LNCAP (cell line): ENCODE measurements at regions not wholly inside any gene's neighbourhood (a gene's known extent, or its start where the extent isn't known, plus 50 kb on each side); places are given as distances from the start of the nearest gene placed in this dataset.

Experiments used
- TF ChIP-seq, protein P1 (sequence below): fragments of 450-650 bp; IDR thresholded peaks from 2 replicates; pipeline ENCODE4 v1.5.1; 2017; ENCODE audit warnings: mild to moderate bottlenecking

DNA sequence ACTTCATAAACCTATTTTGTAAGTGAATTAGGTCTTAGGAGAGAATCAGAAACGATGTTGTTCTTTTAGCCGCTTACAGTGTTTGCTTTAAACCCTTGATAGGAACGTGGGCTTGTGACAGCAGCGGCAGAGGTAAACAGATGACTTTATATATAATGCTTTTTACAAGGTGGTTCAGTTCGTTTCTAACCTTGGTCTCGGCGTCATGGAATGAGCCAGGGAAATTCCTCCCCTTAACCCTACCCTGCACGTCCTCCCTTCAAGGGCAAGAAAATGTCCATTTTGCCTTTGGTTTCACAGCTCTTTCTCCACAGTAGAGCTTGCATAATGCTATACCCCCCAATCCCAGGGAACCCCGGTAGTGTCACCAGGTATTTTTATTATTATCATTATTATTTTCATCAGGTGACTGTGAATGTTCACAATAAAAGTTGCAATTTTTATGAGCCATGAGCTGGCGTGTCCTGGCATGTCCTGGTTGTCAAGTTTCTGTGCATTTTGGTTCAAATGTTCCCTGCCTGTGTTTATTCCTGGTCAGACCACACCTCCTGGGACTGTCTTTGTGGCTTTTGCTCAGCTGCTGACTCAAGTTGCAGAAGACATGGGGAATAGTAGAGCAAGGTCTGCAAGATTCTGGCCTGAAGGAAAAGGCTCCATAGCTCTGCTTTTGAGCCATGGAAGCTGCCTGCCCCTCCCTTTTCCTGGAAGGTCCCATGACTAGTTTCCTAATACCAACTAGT, 112.8 kb upstream of the BMP2 start:
- TF ChIP-seq, protein P1, sequence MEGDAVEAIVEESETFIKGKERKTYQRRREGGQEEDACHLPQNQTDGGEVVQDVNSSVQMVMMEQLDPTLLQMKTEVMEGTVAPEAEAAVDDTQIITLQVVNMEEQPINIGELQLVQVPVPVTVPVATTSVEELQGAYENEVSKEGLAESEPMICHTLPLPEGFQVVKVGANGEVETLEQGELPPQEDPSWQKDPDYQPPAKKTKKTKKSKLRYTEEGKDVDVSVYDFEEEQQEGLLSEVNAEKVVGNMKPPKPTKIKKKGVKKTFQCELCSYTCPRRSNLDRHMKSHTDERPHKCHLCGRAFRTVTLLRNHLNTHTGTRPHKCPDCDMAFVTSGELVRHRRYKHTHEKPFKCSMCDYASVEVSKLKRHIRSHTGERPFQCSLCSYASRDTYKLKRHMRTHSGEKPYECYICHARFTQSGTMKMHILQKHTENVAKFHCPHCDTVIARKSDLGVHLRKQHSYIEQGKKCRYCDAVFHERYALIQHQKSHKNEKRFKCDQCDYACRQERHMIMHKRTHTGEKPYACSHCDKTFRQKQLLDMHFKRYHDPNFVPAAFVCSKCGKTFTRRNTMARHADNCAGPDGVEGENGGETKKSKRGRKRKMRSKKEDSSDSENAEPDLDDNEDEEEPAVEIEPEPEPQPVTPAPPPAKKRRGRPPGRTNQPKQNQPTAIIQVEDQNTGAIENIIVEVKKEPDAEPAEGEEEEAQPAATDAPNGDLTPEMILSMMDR, result no peak

DNA sequence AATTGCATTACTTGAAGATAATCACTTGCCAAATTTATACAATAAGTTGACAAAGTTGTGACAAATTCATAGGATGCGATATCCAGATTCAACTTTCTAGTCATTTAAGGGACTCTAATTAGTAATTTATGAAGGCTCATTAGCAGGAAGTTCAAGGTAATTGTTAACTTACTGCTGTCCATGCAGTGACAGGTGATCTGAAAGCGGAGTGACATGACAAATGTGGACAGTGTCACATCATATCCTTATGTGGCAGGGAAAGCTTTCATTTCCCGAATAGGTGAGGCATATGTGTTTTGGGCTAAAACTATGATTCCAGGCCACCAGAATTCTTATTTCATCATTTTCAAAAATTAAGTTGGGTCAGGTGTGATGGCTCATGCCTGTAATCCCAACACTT, 115.9 kb upstream of the BMP2 start:
- TF ChIP-seq, protein P1, result no peak

DNA sequence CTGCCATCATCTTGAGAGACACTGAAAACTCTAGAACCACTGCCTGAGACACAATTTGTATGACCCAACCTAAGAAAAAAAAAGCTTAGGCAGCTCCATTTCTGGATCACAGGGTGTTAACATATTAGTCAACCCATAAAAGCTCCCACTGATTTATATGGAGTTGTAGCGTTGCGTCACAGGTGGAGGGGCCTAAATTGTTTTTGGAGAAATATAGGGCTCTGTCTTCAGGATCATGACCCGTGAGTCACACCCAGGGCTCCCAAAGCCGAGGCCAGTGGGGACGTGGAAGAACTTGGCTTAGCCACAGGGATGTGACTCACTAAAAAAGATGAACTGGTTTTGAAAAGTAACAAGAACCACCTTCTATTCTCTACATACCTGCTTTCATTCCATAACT, 116.5 kb upstream of the BMP2 start:
- TF ChIP-seq, protein P1, result no peak

DNA sequence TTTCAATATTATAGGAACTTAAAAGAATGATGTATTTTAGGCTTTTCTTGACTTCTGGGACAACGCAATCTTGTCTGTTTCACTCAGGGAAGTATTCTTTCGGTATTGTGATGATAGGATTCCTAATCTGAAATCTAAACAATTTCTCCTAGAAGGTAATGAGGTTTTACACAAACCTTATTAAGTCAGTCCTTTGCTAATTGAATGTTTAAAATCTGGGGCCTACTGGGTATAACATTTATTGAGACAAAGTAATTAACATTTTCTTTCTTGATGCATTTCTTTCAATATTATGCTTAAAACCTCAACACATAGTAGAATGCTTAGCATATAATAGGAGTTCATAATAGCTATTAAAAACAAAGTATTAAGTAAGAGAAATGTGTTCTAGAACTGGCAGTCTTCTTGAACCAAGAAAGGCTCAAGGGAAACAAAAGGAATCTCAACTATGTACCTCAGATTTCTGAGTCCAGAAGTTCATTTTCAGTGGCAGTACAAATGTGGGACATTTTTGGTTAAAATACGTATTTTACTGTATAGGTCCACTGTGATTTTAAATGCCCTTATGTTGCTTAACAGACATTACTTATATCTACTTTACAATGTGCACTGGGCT, 121.4 kb upstream of the BMP2 start:
- TF ChIP-seq, protein P1, result no peak

DNA sequence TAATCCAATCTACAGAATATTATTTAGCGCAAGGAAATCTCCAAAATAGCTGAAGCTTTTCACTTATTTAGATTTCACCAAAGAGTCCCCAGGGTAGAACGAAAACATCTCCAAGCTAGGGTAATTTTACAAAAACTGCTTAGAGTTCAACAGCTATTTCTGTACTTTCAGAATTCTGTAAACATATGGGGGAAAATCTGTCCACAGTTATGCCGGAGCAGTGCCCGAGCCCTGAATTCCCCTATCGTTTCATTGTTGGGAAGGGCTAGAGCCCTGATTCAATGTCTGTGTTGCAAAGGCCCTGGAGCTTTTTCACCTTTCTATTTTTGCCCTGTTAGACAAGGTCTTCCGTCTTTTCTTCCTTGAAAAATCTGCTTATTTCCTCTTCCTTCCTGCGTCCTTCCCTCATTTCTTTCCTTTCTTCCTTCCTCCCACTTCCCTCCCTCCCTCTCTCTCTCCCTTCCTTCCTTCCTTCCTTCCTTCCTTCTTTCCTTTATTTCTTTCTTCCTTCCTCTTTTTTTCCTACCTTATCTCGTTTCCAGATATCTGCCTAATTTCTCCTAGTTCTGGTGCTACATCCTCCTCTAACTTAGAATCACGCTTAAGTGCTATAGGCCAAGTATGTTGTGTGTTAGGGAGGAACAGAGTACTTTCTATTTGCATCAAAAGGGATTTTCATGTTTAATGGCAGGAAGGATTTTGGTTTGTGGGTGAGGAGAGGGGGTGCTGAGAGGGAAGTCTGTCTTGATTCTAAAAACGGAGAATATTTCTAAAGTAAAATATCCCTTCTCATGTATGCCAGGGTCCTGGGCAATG, 122.5 kb upstream of the BMP2 start:
- TF ChIP-seq, protein P1, result no peak

DNA sequence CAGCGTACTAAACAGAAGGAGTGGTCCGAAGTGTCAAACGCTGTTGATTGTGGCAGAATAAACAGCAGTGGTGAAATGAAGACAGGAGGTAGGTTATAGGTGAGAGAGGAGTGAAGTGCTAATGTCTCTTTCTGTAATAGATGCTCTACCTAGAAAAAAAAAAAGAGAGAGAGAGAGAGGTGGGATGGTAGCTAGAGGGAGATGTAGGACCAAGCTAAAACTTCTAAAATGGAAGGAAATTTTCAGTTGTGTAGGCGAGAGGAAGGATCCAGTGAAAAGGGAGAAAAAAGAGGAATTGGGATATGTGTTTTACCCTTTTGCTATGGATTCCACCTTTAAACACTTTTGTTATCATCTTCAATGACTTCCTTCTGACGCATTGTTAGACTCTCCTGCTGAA, 126.5 kb upstream of the BMP2 start:
- TF ChIP-seq, protein P1, result no peak

DNA sequence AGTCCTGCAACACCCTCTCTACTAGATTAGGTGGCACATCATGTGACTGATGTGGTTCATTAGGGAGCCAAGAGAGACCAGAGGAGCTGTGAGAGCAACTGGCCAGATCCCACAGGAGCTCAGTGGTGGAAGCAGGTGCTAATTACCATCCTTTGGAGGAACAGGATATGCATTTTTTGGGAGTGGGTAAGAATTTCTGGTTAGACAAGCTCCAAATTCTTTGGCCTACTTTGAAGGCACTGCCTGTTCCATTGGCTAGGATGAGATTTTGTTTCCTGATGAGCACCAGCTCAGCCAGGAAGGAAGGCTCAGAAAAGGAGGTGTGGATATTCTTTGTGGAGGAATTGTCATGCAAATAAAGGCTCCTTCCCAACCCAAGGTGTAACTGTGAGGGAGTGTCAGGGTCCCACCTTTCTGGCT, 130.3 kb upstream of the BMP2 start:
- TF ChIP-seq, protein P1, result no peak
